ENCODE measurements at regions not wholly inside any gene's neighbourhood (a gene's known extent, or its start where the extent isn't known, plus 50 kb on each side); places are given as distances from the start of the nearest gene placed in this dataset.

GRCh38 chr10:79009145-79009544 lies 59.6 kb upstream of the ZMIZ1 start:
- ChIA-PET CTCF (no interaction called here), POLR2A (no interaction called here)
- Histone ChIP-seq H3K27ac (ENCODE audit: low read depth, low read length) (no peak overlapping the region), H3K4me1 (ENCODE audit: insufficient read depth, low read length) (no peaks in the 10 kb centered on the region), H3K4me3 (ENCODE audit: low read length) (no peak overlapping the region), H3K36me3 (ENCODE audit: insufficient read depth, low read length) (no peaks in the 10 kb centered on the region), H3K27me3 (ENCODE audit: insufficient read depth, low read length, poor library complexity, severe bottlenecking) (no peaks in the 10 kb centered on the region), H3K9me3 (ENCODE audit: low read length) (no peaks in the 10 kb centered on the region)
- Mint-ChIP-seq H3K4me3 (no peak overlapping the region), H3K27me3 (peaks cover 3 to 8% of the 10 kb centered on the region in 2 donors), H3K4me1 (no peaks in the 10 kb centered on the region), H3K36me3 (no peaks in the 10 kb centered on the region), H3K27ac (no peak overlapping the region), H3K9me3 (no peaks in the 10 kb centered on the region)
- DNase-seq: no peak

GRCh38 chr10:79012567-79012966 lies 56.2 kb upstream of the ZMIZ1 start:
- Mint-ChIP-seq H3K27ac (peak overlapping the region in 2 of 8 donors; percentile 34 to 51), H3K36me3 (peaks cover 0 to under 1% (median 0%) of the 10 kb centered on the region in 3 donors), H3K4me1 (no peaks in the 10 kb centered on the region), H3K27me3 (peaks cover 3% of the 10 kb centered on the region in 2 donors), H3K4me3 (no peak overlapping the region), H3K9me3 (peaks cover 0 to 1% (median 0%) of the 10 kb centered on the region in 5 donors)
- Histone ChIP-seq H3K27me3 (ENCODE audit: insufficient read depth, low read length, poor library complexity, severe bottlenecking) (no peaks in the 10 kb centered on the region), H3K36me3 (ENCODE audit: insufficient read depth, low read length) (no peaks in the 10 kb centered on the region), H3K4me1 (ENCODE audit: insufficient read depth, low read length) (no peaks in the 10 kb centered on the region), H3K27ac (ENCODE audit: low read depth, low read length) (no peak overlapping the region), H3K9me3 (ENCODE audit: low read length) (no peaks in the 10 kb centered on the region), H3K4me3 (ENCODE audit: low read length) (no peak overlapping the region)
- no peak for DNase-seq
- ChIA-PET CTCF (interaction anchor here (0.9 to 1.2 kb wide), 2 partner anchors 11 to 183 kb away, joined by 3 read pairs; no protein-coding TSS in a partner anchor), POLR2A (no interaction called here)

GRCh38 chr10:79013406-79013987 lies 55.3 kb upstream of the ZMIZ1 start:
- no peaks in the 10 kb centered on the region for H3K4me1 Mint-ChIP-seq
- peaks cover 0 to 4% (median 0%) of the 10 kb centered on the region in 5 donors for H3K9me3 Mint-ChIP-seq
- CTCF ChIA-PET: interaction anchor here (1.2 kb wide), 1 partner anchor 10 kb away, joined by 3 read pairs; no protein-coding TSS in a partner anchor
- no peak overlapping the region for H3K4me3 Mint-ChIP-seq
- no peaks in the 10 kb centered on the region for H3K27me3 ChIP-seq (ENCODE audit: insufficient read depth, low read length, poor library complexity, severe bottlenecking)
- no peaks in the 10 kb centered on the region for H3K9me3 ChIP-seq (ENCODE audit: low read length)
- H3K4me1 ChIP-seq (ENCODE audit: insufficient read depth, low read length): no peaks in the 10 kb centered on the region
- H3K4me3 ChIP-seq (ENCODE audit: low read length): no peak overlapping the region
- DNase-seq: no peak
- POLR2A ChIA-PET: no interaction called here
- no peak overlapping the region for H3K27ac ChIP-seq (ENCODE audit: low read depth, low read length)
- H3K36me3 Mint-ChIP-seq: peaks cover 0 to 3% (median 0%) of the 10 kb centered on the region in 3 donors
- no peaks in the 10 kb centered on the region for H3K36me3 ChIP-seq (ENCODE audit: insufficient read depth, low read length)
- no peak overlapping the region for H3K27ac Mint-ChIP-seq
- H3K27me3 Mint-ChIP-seq: peaks cover 3% of the 10 kb centered on the region in 2 donors

GRCh38 chr10:79014796-79015195 lies 54.0 kb upstream of the ZMIZ1 start:
- ChIA-PET POLR2A (no interaction called here), CTCF (no interaction called here)
- no peaks in the 10 kb centered on the region for H3K9me3 ChIP-seq (ENCODE audit: low read length)
- Mint-ChIP-seq H3K27me3 (peaks cover 0 to 2% of the 10 kb centered on the region in 2 donors), H3K4me3 (no peak overlapping the region), H3K36me3 (peaks cover 0 to 3% (median 0%) of the 10 kb centered on the region in 3 donors), H3K27ac (no peak overlapping the region), H3K9me3 (peaks cover 0 to 4% (median 0%) of the 10 kb centered on the region in 5 donors), H3K4me1 (no peaks in the 10 kb centered on the region)
- H3K36me3 ChIP-seq (ENCODE audit: insufficient read depth, low read length): no peaks in the 10 kb centered on the region
- H3K4me1 ChIP-seq (ENCODE audit: insufficient read depth, low read length): no peaks in the 10 kb centered on the region
- H3K4me3 ChIP-seq (ENCODE audit: low read length): no peak overlapping the region
- no peak overlapping the region for H3K27ac ChIP-seq (ENCODE audit: low read depth, low read length)
- no peaks in the 10 kb centered on the region for H3K27me3 ChIP-seq (ENCODE audit: insufficient read depth, low read length, poor library complexity, severe bottlenecking)
- DNase-seq: no peak

GRCh38 chr10:79017882-79018520 lies 50.8 kb upstream of the ZMIZ1 start:
- Histone ChIP-seq H3K4me3 (ENCODE audit: low read length) (no peak overlapping the region), H3K27ac (ENCODE audit: low read depth, low read length) (no peak overlapping the region), H3K4me1 (ENCODE audit: insufficient read depth, low read length) (no peaks in the 10 kb centered on the region), H3K27me3 (ENCODE audit: insufficient read depth, low read length, poor library complexity, severe bottlenecking) (no peaks in the 10 kb centered on the region), H3K36me3 (ENCODE audit: insufficient read depth, low read length) (no peaks in the 10 kb centered on the region), H3K9me3 (ENCODE audit: low read length) (no peaks in the 10 kb centered on the region)
- DNase-seq: peak in 1 of 5 donors; percentile 17
- H3K4me1 Mint-ChIP-seq: peaks cover 0 to 4% (median 3%) of the 10 kb centered on the region in 3 donors
- H3K36me3 Mint-ChIP-seq: peaks cover 0 to 3% (median 0%) of the 10 kb centered on the region in 3 donors
- POLR2A ChIA-PET: no interaction called here
- H3K27me3 Mint-ChIP-seq: no peaks in the 10 kb centered on the region
- peaks cover 0 to 4% (median 0%) of the 10 kb centered on the region in 5 donors for H3K9me3 Mint-ChIP-seq
- CTCF ChIA-PET: interaction anchor here (1.9 kb wide), 1 partner anchor 9 kb away, joined by 5 read pairs; no protein-coding TSS in a partner anchor
- H3K27ac Mint-ChIP-seq: no peak overlapping the region
- no peak overlapping the region for H3K4me3 Mint-ChIP-seq

GRCh38 chr10:79018521-79019011 lies 50.2 kb upstream of the ZMIZ1 start:
- peaks cover 0 to 6% (median 5%) of the 10 kb centered on the region in 3 donors for H3K4me1 Mint-ChIP-seq
- peak in 1 of 5 donors; percentile 47 for DNase-seq
- Histone ChIP-seq H3K27ac (ENCODE audit: low read depth, low read length) (no peak overlapping the region), H3K4me3 (ENCODE audit: low read length) (no peak overlapping the region), H3K9me3 (ENCODE audit: low read length) (no peaks in the 10 kb centered on the region), H3K27me3 (ENCODE audit: insufficient read depth, low read length, poor library complexity, severe bottlenecking) (no peaks in the 10 kb centered on the region), H3K4me1 (ENCODE audit: insufficient read depth, low read length) (no peaks in the 10 kb centered on the region), H3K36me3 (ENCODE audit: insufficient read depth, low read length) (no peaks in the 10 kb centered on the region)
- no peak overlapping the region for H3K4me3 Mint-ChIP-seq
- ChIA-PET CTCF (no interaction called here), POLR2A (no interaction called here)
- H3K9me3 Mint-ChIP-seq: peaks cover 0 to 4% (median 0%) of the 10 kb centered on the region in 5 donors
- peaks cover 0 to 3% (median 0%) of the 10 kb centered on the region in 3 donors for H3K36me3 Mint-ChIP-seq
- H3K27me3 Mint-ChIP-seq: no peaks in the 10 kb centered on the region
- H3K27ac Mint-ChIP-seq: no peak overlapping the region

Measured in CD8-positive, alpha-beta memory T cell (primary cell).